Activated T-cell treated with anti-CD3 and anti-CD28 coated beads, Interleukin-2, amount 50 U/mL, for 4 hours (primary cell): ENCODE measurements at regions not wholly inside any gene's neighbourhood (a gene's known extent, or its start where the extent isn't known, plus 50 kb on each side); places are given as distances from the start of the nearest gene placed in this dataset.
"Not testable (repeated sequence)": the region's sequence is repeated elsewhere in the genome, so short reads cannot be mapped to it uniquely, and the experiment has no call there.

Source experiments
- ATAC-seq, 2 donors: fragments of 200-7000 bp; cut with Tn5 transposase; one replicate each; pipeline ENCODE4 v1.10.0; 2021
- DNase-seq: peaks from one replicate; pipeline ENCODE4 v3.0.0-alpha.2; 2020
- H3K27me3 Mint-ChIP-seq: one replicate; pipeline ENCODE4 v1.8.0; 2021; ENCODE audit warnings: low read depth, mixed read lengths
- H3K36me3 Mint-ChIP-seq: one replicate; pipeline ENCODE4 v1.8.0; 2022; ENCODE audit warnings: mixed read lengths; ENCODE audit not compliant: insufficient read depth
- H3K4me1 Mint-ChIP-seq: one replicate; pipeline ENCODE4 v1.8.0; 2021; ENCODE audit warnings: low read depth, mixed read lengths
- H3K4me3 Mint-ChIP-seq: one replicate; pipeline ENCODE4 v1.8.0; 2021; ENCODE audit warnings: mild to moderate bottlenecking, moderate library complexity, mixed read lengths
- H3K9me3 Mint-ChIP-seq: one replicate; pipeline ENCODE4 v1.8.0; 2021; ENCODE audit warnings: mixed read lengths

DNA sequence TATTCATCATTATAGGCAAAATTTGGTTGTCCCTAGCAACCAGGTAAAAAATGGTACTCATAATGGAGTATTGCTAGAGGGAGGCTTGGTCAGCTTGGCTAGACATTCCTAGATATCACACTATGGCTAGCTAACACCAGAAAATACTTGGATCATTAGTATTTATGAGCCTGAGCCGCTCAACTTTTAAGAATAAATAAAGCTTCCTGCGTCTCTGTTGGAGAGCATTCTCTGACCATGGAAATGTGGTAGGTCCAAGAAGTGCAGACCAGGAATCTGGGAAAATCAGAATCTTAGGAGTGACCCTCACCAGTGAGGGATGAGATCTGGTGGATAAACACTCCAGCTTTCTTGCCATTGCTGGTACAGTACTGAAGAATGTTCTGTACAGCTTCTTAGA, 157.6 kb upstream of the AGR3 start:
- Mint-ChIP-seq H3K27me3 (no peaks in the 10 kb centered on the region), H3K4me1 (peaks cover 24% of the 10 kb centered on the region), H3K9me3 (no peaks in the 10 kb centered on the region), H3K4me3 (no peak overlapping the region), H3K36me3 (no peaks in the 10 kb centered on the region)
- ATAC-seq (no peak), DNase-seq (no peak)

DNA sequence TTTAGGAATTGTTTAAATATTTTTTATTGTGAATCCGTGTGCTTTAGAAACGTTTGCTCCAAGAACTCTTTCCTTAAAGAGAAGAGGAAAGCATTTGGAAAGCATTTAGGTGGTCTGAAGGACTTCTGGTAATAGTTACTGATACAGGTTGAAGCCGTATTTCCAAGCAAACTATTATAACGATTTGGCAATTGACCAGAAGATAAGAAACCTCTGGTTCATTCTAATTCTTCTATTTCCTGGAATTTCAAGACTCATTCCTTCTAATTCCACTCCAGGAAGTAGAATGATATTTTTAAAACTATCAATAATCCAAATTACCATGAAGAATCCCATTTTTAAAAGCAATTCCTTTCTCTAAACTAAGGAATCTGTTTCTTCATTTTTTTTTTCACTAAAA, 158.9 kb upstream of the AGR3 start:
- ATAC-seq (no peak), DNase-seq (no peak)
- Mint-ChIP-seq H3K9me3 (no peaks in the 10 kb centered on the region), H3K36me3 (no peaks in the 10 kb centered on the region), H3K4me1 (peaks cover 29% of the 10 kb centered on the region), H3K4me3 (no peak overlapping the region), H3K27me3 (no peaks in the 10 kb centered on the region)

DNA sequence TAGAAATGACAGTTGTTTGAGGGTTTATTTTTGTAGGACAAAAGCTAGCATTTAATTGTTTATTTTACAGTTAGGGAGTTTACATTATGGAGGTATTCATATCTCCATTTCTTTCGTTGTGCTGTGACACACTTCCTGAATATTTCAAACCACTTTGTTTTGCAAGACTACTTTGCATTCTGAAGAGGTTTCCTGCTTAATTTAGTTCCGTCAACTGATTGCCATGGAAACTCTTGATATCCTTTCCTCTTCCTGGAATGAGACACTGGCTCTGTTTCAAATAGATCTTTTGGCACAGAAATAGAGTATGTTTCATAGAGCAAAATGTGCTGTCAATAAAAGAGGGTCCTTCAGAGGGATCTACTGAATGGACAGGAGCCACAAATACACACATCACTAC, 159.5 kb upstream of the AGR3 start:
- Mint-ChIP-seq H3K4me3 (no peak overlapping the region), H3K9me3 (no peaks in the 10 kb centered on the region), H3K4me1 (peaks cover 29% of the 10 kb centered on the region), H3K36me3 (no peaks in the 10 kb centered on the region), H3K27me3 (no peaks in the 10 kb centered on the region)
- ATAC-seq (no peak), DNase-seq (no peak)

DNA sequence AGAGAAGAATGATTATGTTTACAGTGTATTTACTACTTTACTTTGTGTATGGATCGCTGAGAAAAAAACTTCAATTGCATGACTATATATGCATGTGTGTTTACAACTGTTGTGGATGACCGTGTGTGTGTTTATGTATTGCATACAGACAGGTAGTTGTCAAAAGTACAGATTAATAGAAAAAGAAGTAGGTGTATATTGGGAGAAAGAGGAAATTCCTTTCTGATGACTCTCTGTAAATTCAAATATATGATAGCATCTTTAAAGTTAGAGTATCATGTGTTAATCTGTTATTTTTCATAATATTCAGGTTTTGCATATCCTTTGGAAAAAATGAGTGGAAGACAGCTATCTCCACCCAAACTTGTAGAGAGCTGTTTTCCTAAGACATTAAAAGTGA, 160.4 kb upstream of the AGR3 start:
- ATAC-seq (no peak), DNase-seq (no peak)
- peaks cover 29% of the 10 kb centered on the region for H3K4me1 Mint-ChIP-seq
- H3K4me3 Mint-ChIP-seq = no peak overlapping the region
- H3K27me3 Mint-ChIP-seq = no peaks in the 10 kb centered on the region
- H3K36me3 Mint-ChIP-seq = no peaks in the 10 kb centered on the region
- no peaks in the 10 kb centered on the region for H3K9me3 Mint-ChIP-seq

DNA sequence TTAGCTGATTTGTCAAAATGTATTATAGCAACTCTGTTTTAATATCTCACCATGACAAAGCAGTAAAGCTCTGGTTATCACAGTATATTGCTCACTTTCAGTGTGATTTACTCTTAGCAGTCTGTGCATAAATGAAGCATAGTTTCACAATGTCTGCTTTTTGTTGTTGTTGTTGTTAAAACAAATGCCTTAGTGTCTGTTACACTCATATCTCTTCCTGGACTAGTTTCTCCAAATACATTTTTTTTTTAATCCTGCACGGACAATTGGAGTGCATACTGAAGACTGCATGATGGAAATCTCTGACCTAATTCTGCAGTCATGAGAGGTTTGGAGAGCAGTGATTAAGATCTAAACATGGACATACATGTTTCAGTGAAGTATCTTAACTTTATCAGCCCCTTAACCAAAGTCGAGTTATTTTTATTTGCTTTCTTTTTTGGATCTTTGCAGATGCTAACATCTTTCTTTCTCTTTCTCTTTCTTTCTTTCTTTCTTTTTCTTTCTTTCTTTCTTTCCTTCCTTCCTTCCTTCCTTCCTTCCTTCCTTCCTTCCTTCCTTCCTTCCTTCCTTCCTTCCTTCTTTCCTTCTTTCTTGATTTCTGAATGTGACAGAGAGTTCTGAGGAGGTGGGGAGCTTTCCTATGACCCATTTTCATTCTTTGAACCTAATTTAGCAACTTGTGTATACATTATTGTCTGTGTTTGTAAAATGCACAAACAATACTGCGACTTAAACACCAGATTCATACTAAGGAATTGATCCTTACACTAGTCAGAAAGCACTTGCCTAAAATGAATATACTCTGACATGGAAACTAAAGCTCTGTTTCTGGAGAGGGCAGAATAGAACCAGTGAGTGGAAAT, 161.5 kb upstream of the AGR3 start:
- H3K4me3 Mint-ChIP-seq = peak overlapping the region; percentile 20
- no peaks in the 10 kb centered on the region for H3K9me3 Mint-ChIP-seq
- DNase-seq = no peak
- H3K36me3 Mint-ChIP-seq = no peaks in the 10 kb centered on the region
- no peaks in the 10 kb centered on the region for H3K27me3 Mint-ChIP-seq
- ATAC-seq = peak; percentile 35 to 37
- H3K4me1 Mint-ChIP-seq = peaks cover 29% of the 10 kb centered on the region

DNA sequence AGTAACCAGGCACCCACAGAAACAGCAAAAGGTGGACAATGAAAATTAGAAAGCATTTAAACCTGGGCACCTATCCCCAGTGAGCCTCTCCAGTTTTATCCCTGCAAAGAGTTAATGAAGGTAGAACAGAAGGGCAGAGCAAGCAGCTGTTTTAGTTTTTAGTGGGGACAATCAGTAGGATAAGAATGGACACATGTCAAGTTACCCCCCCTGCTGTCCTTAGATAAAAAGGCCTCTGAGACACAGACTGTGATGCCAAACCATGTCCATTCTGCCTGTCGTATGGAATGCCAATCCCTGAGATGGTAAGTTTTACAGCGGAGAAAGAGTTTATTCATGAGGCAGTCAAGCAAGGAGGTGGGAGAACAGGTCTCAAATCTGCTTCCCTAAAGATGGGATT, 162.6 kb upstream of the AGR3 start:
- no peak for ATAC-seq
- Mint-ChIP-seq H3K4me1 (peaks cover 29% of the 10 kb centered on the region), H3K27me3 (no peaks in the 10 kb centered on the region), H3K4me3 (no peak overlapping the region), H3K36me3 (no peaks in the 10 kb centered on the region), H3K9me3 (no peaks in the 10 kb centered on the region)
- DNase-seq = no peak

DNA sequence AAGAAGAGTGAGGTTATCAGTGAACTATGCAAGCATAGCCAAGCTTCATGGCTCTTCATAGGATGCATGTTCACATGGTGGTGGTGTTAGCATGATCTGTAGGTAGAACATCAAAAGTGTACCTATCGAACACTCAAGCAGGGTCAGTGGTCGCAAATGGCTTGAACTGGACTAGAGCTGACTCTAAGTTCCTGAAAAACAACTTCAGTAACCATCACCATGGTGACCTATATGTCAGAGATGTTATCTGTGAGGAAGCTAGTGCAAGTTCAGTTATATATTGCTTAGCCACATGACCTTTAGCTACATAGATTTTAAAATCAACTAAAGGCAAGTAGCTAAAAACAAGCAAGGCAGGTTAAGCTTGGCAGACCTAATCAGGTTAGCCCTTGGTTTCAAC, 163.1 kb upstream of the AGR3 start:
- H3K4me3 Mint-ChIP-seq = no peak overlapping the region
- peaks cover 29% of the 10 kb centered on the region for H3K4me1 Mint-ChIP-seq
- no peak for ATAC-seq
- no peaks in the 10 kb centered on the region for H3K36me3 Mint-ChIP-seq
- H3K27me3 Mint-ChIP-seq = no peaks in the 10 kb centered on the region
- no peaks in the 10 kb centered on the region for H3K9me3 Mint-ChIP-seq
- no peak for DNase-seq

DNA sequence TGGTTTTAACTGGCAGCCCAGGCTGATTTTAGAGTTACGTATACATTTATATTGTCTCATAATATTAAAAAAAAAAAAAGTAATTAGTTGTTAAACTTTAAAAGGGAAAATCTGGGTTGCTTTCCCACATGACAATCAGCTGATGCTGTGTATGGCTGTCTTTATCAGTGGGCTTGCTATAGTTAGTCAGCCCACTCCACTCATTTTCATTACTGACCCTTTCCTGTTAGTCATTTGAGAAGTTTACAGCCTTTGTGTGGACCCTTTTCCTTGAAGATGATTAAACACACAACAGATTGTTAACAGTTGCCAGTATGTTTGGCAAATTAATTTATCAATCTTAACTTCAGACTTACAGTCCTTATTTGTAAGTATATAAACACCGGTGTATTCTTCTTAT, 164.5 kb upstream of the AGR3 start:
- Mint-ChIP-seq H3K9me3 (no peaks in the 10 kb centered on the region), H3K27me3 (no peaks in the 10 kb centered on the region), H3K4me3 (no peak overlapping the region), H3K36me3 (no peaks in the 10 kb centered on the region), H3K4me1 (peaks cover 27% of the 10 kb centered on the region)
- ATAC-seq (no peak), DNase-seq (no peak)

DNA sequence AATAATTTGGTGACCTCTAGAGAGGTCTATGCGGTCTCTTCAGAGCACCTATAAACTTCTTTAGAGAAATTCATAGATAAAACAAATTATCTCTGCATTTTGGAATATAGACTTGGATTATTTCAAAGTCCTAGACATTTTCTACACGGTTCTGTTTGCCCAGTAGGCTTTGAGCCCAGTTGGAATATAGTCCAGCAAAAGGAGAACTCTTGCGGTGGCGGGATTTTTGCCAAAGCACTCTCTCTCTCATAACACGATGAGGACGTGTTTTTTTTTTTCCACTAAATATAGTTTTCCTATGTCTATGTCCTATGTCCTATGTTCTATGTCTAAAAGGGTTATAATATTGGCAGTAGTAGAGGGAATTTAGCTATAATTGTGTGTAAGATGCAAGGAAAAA, 164.9 kb upstream of the AGR3 start:
- Mint-ChIP-seq H3K4me1 (peaks cover 23% of the 10 kb centered on the region), H3K27me3 (no peaks in the 10 kb centered on the region), H3K36me3 (no peaks in the 10 kb centered on the region), H3K4me3 (no peak overlapping the region), H3K9me3 (no peaks in the 10 kb centered on the region)
- no peak for DNase-seq
- no peak for ATAC-seq

DNA sequence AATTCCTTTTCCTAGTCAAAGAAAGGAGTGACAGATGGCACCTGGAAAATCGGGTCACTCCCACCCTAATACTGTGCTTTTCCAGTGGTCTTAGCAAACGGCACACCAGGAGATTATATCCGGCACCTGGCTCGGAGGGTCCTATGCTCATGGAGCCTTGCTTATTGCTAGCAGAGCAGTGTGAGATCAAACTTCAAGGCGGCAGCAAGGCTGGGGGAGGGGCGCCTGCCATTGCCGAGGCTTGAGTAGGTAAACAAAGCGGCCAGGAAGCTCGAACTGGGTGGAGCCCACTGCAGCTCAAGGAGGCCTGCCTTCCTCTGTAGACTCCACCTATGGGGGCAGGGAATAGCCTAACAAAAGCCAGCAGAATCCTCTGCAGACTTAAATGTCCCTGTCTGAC, 171.4 kb upstream of the AGR3 start:
- ATAC-seq, H3K4me1 Mint-ChIP-seq, H3K9me3 Mint-ChIP-seq, DNase-seq, H3K4me3 Mint-ChIP-seq, H3K27me3 Mint-ChIP-seq, H3K36me3 Mint-ChIP-seq: not testable (repeated sequence)

DNA sequence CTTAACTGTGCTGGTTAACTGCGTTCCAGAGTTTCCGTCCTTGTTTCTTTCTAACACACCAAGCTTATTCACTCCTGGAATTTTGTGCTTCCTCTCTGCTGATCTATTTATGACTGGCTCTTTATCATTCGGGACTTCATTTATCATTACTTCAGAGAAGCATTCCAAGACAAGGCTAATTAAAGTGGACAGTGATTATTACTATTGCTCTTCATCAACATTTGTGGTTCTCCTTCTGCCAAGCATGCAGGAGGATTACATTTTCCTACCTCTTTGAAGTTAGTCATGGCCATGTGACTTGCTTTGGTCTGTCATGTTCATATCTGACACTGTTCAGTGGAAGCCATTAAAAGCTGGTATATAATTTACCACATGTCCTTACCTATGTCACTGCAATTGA, 172.4 kb upstream of the AGR3 start:
- Mint-ChIP-seq H3K4me3 (no peak overlapping the region), H3K27me3 (no peaks in the 10 kb centered on the region), H3K9me3 (no peaks in the 10 kb centered on the region), H3K36me3 (no peaks in the 10 kb centered on the region), H3K4me1 (peaks cover 3% of the 10 kb centered on the region)
- ATAC-seq = no peak
- no peak for DNase-seq

DNA sequence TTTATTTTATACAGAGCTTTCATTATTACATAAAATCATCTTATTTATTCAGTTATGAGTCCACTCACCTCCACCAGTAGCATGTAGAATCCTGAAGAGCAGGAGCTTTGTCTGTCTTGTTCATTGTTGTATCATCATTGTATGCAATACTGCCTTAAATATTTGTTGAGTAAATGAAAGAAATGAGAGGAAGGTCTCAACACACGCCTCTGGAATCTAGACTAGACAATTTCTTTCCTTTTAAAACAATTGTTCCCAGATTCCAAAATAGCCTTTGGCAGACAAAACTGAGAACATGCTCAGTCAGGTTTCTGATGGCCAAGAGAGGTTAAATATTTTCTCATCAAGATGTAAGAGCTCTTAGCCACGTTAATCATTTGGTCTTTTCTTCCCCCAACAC, 173.1 kb upstream of the AGR3 start:
- Mint-ChIP-seq H3K36me3 (no peaks in the 10 kb centered on the region), H3K27me3 (no peaks in the 10 kb centered on the region), H3K4me1 (peaks cover 3% of the 10 kb centered on the region), H3K9me3 (no peaks in the 10 kb centered on the region), H3K4me3 (no peak overlapping the region)
- ATAC-seq = no peak
- no peak for DNase-seq

DNA sequence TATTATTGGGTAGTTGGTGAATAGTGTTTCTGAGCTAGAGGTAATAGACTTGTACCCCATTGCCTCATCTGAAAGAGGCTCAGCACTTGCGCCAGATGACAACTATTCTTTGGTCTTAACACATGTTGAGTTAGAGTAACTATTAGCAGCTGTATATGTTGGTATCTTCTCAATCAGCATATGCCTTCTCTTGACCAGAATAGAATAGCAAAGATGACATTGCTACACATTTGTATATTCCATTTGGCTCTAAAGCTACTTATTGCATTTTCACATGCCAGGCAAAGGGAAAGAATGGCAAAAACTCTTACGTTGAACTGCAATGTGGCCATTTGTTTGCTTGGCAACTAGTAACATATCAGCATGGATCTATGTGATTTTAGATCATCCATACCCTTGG, 173.8 kb upstream of the AGR3 start:
- DNase-seq (no peak), ATAC-seq (no peak)
- no peak overlapping the region for H3K4me3 Mint-ChIP-seq
- H3K36me3 Mint-ChIP-seq = no peaks in the 10 kb centered on the region
- H3K4me1 Mint-ChIP-seq = peaks cover 3% of the 10 kb centered on the region
- H3K9me3 Mint-ChIP-seq = no peaks in the 10 kb centered on the region
- no peaks in the 10 kb centered on the region for H3K27me3 Mint-ChIP-seq

DNA sequence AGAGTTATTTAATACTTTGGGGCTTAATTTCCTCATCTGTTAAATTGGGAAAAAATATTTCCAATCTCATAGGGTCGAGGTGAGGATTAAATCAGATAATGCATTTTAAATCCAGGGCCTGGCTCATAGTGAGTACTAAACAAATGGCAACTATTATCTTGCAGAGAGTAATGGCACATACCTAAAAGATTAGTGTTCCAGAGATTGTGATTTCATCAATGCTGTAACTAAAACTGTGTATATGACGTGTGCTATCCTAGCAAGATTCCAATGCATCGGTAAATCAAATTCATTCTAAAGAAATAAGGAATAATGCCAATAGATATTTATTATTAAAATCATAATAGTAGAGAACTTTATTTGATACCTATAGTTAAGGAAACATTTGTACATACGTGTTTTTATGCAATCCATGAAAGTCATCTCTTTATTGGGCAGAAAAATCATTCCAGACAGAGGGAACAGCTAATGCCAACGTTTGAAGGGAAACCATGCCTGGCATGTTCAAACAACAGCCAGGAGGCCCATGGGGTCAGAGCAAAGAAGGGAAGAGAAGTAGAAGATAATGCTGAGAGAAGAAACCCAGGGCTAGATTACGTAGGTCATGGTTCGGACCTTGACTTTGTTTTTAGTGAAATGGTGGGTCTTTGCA, 174.8 kb upstream of the AGR3 start:
- Mint-ChIP-seq H3K4me1 (peaks cover 3% of the 10 kb centered on the region), H3K9me3 (no peaks in the 10 kb centered on the region), H3K4me3 (no peak overlapping the region), H3K36me3 (no peaks in the 10 kb centered on the region), H3K27me3 (no peaks in the 10 kb centered on the region)
- no peak for ATAC-seq
- no peak for DNase-seq

DNA sequence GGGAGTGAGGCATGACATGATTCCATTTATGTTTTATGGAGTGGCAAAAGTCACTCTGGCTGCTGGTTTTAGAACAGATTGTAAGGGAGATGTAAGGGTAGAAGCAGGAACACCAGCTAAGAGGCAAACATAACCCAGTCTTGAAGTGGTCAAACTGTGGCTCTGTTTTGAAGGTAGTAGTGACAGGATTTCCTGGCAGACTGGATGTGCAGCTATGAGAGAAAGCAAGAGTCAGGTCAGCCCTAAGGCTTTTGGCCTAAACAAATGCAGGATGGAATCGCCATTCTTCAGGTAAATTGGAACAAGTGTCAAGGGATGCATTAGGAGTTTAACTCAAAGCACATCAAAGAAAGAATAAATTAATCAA, 175.3 kb upstream of the AGR3 start:
- H3K4me3 Mint-ChIP-seq = no peak overlapping the region
- no peaks in the 10 kb centered on the region for H3K36me3 Mint-ChIP-seq
- peaks cover 3% of the 10 kb centered on the region for H3K4me1 Mint-ChIP-seq
- DNase-seq (no peak), ATAC-seq (no peak)
- H3K9me3 Mint-ChIP-seq = no peaks in the 10 kb centered on the region
- no peaks in the 10 kb centered on the region for H3K27me3 Mint-ChIP-seq
